Testis (tissue), 2 donors: ENCODE measurements at regions not wholly inside any gene's neighbourhood (a gene's known extent, or its start where the extent isn't known, plus 50 kb on each side); places are given as distances from the start of the nearest gene placed in this dataset.

Experiments
- DNase-seq: peaks from one replicate; pipeline ENCODE4 v3.0.0-alpha.2; 2019
- H3K27ac ChIP-seq, 2 donors: fragments of 200-600 bp; sonication (generic); one replicate each; pipeline ENCODE4 v1.5.1; 2019
- H3K27me3 ChIP-seq: fragments of 200-600 bp; sonication (generic); one replicate; pipeline ENCODE4 v1.5.1; 2019
- H3K36me3 ChIP-seq: fragments of 200-600 bp; sonication (generic); one replicate; pipeline ENCODE4 v1.5.1; 2017; ENCODE audit warnings: low read depth; ENCODE audit errors: missing control alignments
- H3K4me1 ChIP-seq: fragments of 200-600 bp; sonication (generic); one replicate; pipeline ENCODE4 v1.5.1; 2019
- H3K4me3 ChIP-seq, 2 donors: fragments of 200-600 bp; sonication (generic); one replicate each; pipeline ENCODE4 v1.5.1; 2017 to 2019
- H3K9me3 ChIP-seq: fragments of 200-600 bp; sonication (generic); one replicate; pipeline ENCODE4 v1.5.1; 2017
- CTCF ChIP-seq, 3 experiments: fragments of 450-650 bp in 2 of 3; fragments of 200-600 bp in 1 of 3; sonication (generic) in 1 of 3; IDR thresholded peaks; one replicate each; pipeline ENCODE4 v1.5.1; 2016 to 2019; ENCODE audit warnings: antibody characterized with exemption in 3 of 3, mild to moderate bottlenecking in 2 of 3, moderate library complexity in 1 of 3
- POLR2A ChIP-seq: fragments of 450-650 bp; IDR thresholded peaks from one replicate; pipeline ENCODE4 v1.6.1; 2017; ENCODE audit warnings: antibody characterized with exemption, mild to moderate bottlenecking, moderate library complexity
- WGBS, 2 donors: methylation state at CpG; one replicate each; pipeline ENCODE4 v1.1.5; 2018; 5-methylcytosine and 5-hydroxymethylcytosine counted together
- intact Hi-C: fragments of 100-400 bp; cut with DNase I; formaldehyde crosslinking; loops from one replicate; pipeline ENCODE4 v1.15.1; 2023; ENCODE audit warnings: low total_unique reads

DNA sequence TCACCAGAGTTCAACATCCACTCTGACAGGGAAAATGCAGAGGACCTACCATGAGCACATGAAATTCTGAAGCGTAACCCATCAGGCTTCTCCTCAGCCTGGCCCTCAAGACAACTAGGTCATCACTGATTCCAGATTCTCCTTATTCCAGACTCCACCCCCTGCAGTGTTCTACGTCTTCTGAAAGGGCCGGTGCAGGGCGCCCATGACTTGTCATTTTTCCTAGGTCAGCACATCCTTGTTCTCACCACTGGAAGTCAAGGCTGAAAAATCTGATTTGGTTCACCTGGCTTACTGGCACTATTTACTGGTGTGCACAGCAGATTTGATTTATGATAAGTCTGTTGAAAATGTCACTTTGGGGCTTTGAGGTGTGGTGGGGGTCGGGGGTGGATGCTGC, 140.9 kb upstream of the KLF3 start:
- Histone ChIP-seq H3K4me3 (no peak overlapping the region), H3K27me3 (no peaks in the 10 kb centered on the region), H3K9me3 (no peaks in the 10 kb centered on the region), H3K36me3 (no peaks in the 10 kb centered on the region), H3K27ac (no peak overlapping the region), H3K4me1 (no peaks in the 10 kb centered on the region)
- WGBS, 2 donors, result 68 to 77% methylated on average over 5 of the region's 5 CpGs
- no peak for DNase-seq
- intact Hi-C loops, result no loop called here
- TF ChIP-seq CTCF (IDR thresholded peaks at IDR 0.05) (no peak), POLR2A (no peak)

- no peak overlapping the region for H3K4me3 ChIP-seq
Observed at GRCh38 chr4:38523524-38524448, 140.2 kb upstream of the KLF3 start.

GRCh38 chr4:38526412-38526811, 137.6 kb upstream of the KLF3 start:
- intact Hi-C loops, result no loop called here

More at GRCh38 chr4:38523524-38524448, 140.2 kb upstream of the KLF3 start:
- H3K27ac ChIP-seq, result no peak overlapping the region
- 71 to 84% methylated on average over 16 of the region's 16 CpGs for WGBS, 2 donors
- DNase-seq, result no peak
- intact Hi-C loops, result no loop called here
- no peaks in the 10 kb centered on the region for H3K36me3 ChIP-seq
- TF ChIP-seq CTCF (IDR thresholded peaks at IDR 0.05) (no peak), POLR2A (no peak)
- no peaks in the 10 kb centered on the region for H3K9me3 ChIP-seq
- H3K27me3 ChIP-seq, result no peaks in the 10 kb centered on the region
- H3K4me1 ChIP-seq, result no peaks in the 10 kb centered on the region

DNA sequence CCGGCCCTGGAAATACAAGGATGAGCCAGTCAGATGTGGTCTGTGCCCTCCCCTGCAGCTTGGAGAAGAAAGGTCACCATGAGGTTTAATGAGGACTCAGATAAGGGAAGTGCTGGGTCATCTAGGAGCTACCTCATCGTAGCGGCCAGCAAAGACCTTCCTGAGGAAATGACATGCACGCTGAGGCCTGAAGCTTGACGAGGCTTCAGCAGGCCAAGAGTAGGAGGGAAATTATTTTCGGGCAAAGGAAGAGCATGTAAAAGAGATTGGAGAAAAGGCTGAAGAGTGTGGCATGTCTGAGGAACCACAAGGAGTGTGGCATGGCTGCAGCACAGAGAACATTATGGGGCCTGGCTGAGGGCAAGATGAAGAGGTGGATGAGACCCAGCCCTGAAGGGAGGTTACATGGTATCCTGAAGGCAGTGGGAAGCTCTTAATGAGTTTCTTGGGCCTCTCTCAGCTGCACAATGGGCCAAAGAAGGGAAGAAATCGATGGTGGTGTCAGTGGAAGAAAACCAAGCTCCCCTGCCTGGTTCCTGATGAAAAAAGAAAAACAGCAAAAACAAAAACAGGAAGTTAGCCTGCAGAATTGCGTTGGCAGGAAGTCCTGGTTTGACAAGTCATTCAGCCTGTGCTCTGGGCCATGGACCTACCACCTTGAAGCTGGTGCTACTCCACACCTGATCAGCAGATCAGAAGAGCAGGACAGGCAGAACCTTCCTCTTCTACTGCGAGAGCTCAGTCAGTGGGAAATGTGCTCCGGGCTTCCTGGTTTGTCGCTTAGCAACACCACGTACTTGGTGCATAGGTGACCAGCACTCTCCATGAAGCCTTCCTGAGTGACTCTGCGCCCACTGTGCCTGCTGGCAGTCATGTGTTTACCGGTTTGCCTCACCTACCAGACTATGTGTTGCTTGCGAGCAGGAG, 134.5 kb upstream of the KLF3 start:
- WGBS, 2 donors, result 80 to 87% methylated on average over 15 of the region's 15 CpGs
- no peaks in the 10 kb centered on the region for H3K36me3 ChIP-seq
- H3K27ac ChIP-seq, result no peak overlapping the region
- intact Hi-C loops, result no loop called here
- DNase-seq, result no peak
- no peaks in the 10 kb centered on the region for H3K4me1 ChIP-seq
- no peak for TF ChIP-seq POLR2A
- no peak for TF ChIP-seq CTCF (IDR thresholded peaks at IDR 0.05)
- H3K4me3 ChIP-seq, result no peak overlapping the region
- H3K9me3 ChIP-seq, result no peaks in the 10 kb centered on the region
- no peaks in the 10 kb centered on the region for H3K27me3 ChIP-seq

More at GRCh38 chr4:38526412-38526811, 137.6 kb upstream of the KLF3 start:
- Histone ChIP-seq H3K9me3 (no peaks in the 10 kb centered on the region), H3K4me3 (no peak overlapping the region), H3K4me1 (no peaks in the 10 kb centered on the region), H3K36me3 (no peaks in the 10 kb centered on the region), H3K27ac (no peak overlapping the region), H3K27me3 (no peaks in the 10 kb centered on the region)
- 87 to 93% methylated on average over 5 of the region's 5 CpGs for WGBS, 2 donors
- TF ChIP-seq CTCF (IDR thresholded peaks at IDR 0.05) (no peak), POLR2A (no peak)
- DNase-seq, result no peak
